HCT116 (cell line): ENCODE measurements at regions not wholly inside any gene's neighbourhood (a gene's known extent, or its start where the extent isn't known, plus 50 kb on each side); places are given as distances from the start of the nearest gene placed in this dataset.

Experiments
- POLR2AphosphoS5 ChIP-seq: IDR thresholded peaks from 2 replicates; pipeline ENCODE4 v1.6.1; 2011; ENCODE audit warnings: mild to moderate bottlenecking, low read depth, low read length, moderate library complexity
- SRF ChIP-seq: IDR thresholded peaks from 2 replicates; pipeline ENCODE4 v1.6.1; 2012; ENCODE audit warnings: low read depth
- TF ChIP-seq, protein P1 (sequence below), 3 experiments: fragments of 200-600 bp in 1 of 3; sonication (generic) in 1 of 3; IDR thresholded peaks in 2 of 3; conservative IDR thresholded peaks in 1 of 3; 2 replicates each; pipeline ENCODE4 v1.5.1; 2012 to 2017; ENCODE audit warnings: low read depth in 2 of 3, low read length in 2 of 3, antibody characterized with exemption in 1 of 3, borderline replicate concordance in 1 of 3, control low read depth in 1 of 3, mild to moderate bottlenecking in 1 of 3, mixed read lengths in 1 of 3, mixed run types in 1 of 3, moderate library complexity in 1 of 3; ENCODE audit not compliant: insufficient read depth in 1 of 3

DNA sequence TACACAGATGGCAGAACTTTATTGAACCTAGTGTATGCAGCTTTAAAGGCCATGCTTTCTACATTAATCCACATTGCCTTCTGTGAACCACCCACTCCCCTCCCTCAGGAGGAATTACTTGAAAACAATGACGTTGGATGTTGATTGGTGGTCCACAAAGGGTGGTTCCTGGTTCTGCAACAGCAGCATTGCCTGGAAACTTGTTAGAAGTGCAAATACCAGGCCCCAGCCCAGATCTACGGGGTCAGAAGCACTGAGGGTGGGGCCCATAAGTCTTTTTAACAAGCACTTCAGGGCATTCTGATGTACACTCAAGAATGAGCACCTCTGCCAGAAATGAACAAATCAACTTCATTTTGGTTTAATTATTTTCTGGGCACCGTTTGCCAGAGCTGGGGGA lies 91.0 kb downstream of the ISX start:
- no peak for TF ChIP-seq SRF
- no peak for TF ChIP-seq POLR2AphosphoS5
- TF ChIP-seq, protein P1, sequence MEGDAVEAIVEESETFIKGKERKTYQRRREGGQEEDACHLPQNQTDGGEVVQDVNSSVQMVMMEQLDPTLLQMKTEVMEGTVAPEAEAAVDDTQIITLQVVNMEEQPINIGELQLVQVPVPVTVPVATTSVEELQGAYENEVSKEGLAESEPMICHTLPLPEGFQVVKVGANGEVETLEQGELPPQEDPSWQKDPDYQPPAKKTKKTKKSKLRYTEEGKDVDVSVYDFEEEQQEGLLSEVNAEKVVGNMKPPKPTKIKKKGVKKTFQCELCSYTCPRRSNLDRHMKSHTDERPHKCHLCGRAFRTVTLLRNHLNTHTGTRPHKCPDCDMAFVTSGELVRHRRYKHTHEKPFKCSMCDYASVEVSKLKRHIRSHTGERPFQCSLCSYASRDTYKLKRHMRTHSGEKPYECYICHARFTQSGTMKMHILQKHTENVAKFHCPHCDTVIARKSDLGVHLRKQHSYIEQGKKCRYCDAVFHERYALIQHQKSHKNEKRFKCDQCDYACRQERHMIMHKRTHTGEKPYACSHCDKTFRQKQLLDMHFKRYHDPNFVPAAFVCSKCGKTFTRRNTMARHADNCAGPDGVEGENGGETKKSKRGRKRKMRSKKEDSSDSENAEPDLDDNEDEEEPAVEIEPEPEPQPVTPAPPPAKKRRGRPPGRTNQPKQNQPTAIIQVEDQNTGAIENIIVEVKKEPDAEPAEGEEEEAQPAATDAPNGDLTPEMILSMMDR (IDR thresholded peaks at IDR 0.05 in 2 of 3, conservative IDR thresholded peaks at IDR 0.05 in 1 of 3; ENCODE audit: borderline replicate concordance in 1 of 3, insufficient read depth in 1 of 3, low read depth in 2 of 3, low read length in 2 of 3): no peak
